Brain microvascular endothelial cell (primary cell): ENCODE measurements at regions not wholly inside any gene's neighbourhood (a gene's known extent, or its start where the extent isn't known, plus 50 kb on each side); places are given as distances from the start of the nearest gene placed in this dataset.
A peak's percentile ranks its signal among the peaks of the same experiment; 100 is the strongest.

Experiments
- DNase-seq: peaks from one replicate; pipeline ENCODE4 v3.0.0-alpha.2; 2020
- H3K27ac ChIP-seq: fragments of 250-450 bp; sonication (Bioruptor Pico); 2 replicates; pipeline ENCODE4 v1.5.1; 2020; ENCODE audit warnings: mild to moderate bottlenecking, moderate library complexity
- H3K27me3 ChIP-seq: fragments of 250-450 bp; sonication (Bioruptor Pico); replicated peaks from 2 replicates; pipeline ENCODE4 v1.5.1; 2020; ENCODE audit warnings: mild to moderate bottlenecking
- H3K36me3 ChIP-seq: fragments of 250-450 bp; sonication (Bioruptor Pico); replicated peaks from 2 replicates; pipeline ENCODE4 v1.5.1; 2020; ENCODE audit warnings: mild to moderate bottlenecking
- H3K4me3 ChIP-seq: 2 replicates; pipeline ENCODE4 v1.5.1; 2011; ENCODE audit warnings: low read depth, mild to moderate bottlenecking, control low read depth, low read length, moderate library complexity
- in situ Hi-C: cut with HindIII; loops from 2 replicates; pipeline ENCODE4 v1.10.0; 2017; ENCODE audit warnings: low sequenced_read_pairs, low pct_ligation_motif_present
- TF ChIP-seq, protein P1 (sequence below): IDR thresholded peaks from 2 replicates; pipeline ENCODE4 v1.5.1; 2011; ENCODE audit warnings: low read depth, mild to moderate bottlenecking, moderate library complexity, low read length, control low read depth, inconsistent platforms; ENCODE audit errors: missing control alignments

DNA sequence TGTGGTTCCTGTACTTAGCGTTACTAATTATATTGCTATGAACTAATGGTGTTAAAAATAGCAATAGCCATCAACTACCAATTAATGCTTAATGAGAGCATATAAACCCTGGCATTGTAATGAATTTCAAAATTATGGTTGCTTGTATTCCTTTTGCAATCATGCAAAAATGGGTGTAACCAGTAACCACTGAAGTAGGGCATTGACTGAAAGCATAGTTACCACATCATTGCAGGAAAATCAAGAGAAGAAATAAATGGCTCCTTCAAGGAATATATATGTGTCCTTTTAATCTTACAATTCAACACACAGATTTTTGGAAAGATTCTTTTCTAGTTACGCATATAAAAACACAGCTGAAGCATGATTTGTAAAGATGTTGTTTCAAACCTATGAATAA is 328.3 kb upstream of the AGTR1 start:
- Histone ChIP-seq H3K27ac (no peak overlapping the region), H3K27me3 (no peaks in the 10 kb centered on the region), H3K36me3 (no peaks in the 10 kb centered on the region), H3K4me3 (no peak overlapping the region)
- DNase-seq = no peak
- TF ChIP-seq, protein P1, sequence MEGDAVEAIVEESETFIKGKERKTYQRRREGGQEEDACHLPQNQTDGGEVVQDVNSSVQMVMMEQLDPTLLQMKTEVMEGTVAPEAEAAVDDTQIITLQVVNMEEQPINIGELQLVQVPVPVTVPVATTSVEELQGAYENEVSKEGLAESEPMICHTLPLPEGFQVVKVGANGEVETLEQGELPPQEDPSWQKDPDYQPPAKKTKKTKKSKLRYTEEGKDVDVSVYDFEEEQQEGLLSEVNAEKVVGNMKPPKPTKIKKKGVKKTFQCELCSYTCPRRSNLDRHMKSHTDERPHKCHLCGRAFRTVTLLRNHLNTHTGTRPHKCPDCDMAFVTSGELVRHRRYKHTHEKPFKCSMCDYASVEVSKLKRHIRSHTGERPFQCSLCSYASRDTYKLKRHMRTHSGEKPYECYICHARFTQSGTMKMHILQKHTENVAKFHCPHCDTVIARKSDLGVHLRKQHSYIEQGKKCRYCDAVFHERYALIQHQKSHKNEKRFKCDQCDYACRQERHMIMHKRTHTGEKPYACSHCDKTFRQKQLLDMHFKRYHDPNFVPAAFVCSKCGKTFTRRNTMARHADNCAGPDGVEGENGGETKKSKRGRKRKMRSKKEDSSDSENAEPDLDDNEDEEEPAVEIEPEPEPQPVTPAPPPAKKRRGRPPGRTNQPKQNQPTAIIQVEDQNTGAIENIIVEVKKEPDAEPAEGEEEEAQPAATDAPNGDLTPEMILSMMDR = no peak
- in situ Hi-C loops = no loop called here

DNA sequence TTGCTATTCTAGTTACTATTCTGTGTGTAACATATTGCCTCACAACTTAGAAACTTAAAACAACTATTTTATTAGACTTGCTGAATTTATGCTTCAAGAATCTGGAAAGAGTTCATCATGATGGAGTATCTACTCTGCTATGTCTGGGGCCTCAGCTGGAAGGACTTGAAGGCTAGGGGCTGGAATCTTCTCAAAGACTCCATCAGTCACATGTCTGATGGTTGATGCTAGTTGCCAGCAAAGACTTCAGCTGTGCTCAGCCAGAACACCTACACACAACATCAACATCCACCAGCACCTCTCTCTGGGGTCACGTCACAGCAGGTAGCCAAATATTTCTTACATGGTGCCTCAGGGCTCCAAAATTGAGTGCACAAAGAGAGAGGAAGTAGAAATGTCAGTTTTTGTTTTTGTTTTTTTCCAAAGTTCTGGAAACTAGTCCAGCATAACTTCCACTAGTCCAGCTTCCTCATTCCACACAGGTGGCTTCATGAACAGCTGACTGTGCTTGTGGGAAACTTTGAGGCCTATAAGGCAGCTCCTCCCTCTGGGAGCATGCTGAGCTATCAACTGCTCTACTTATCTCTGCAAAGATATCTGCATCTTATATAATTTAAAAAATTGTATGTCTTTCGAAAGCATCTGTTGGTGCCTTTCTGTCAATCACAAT is 325.4 kb upstream of the AGTR1 start:
- Histone ChIP-seq H3K27me3 (no peaks in the 10 kb centered on the region), H3K36me3 (no peaks in the 10 kb centered on the region), H3K4me3 (no peak overlapping the region), H3K27ac (no peak overlapping the region)
- no peak for DNase-seq
- TF ChIP-seq, protein P1 = no peak
- in situ Hi-C loops = no loop called here

DNA sequence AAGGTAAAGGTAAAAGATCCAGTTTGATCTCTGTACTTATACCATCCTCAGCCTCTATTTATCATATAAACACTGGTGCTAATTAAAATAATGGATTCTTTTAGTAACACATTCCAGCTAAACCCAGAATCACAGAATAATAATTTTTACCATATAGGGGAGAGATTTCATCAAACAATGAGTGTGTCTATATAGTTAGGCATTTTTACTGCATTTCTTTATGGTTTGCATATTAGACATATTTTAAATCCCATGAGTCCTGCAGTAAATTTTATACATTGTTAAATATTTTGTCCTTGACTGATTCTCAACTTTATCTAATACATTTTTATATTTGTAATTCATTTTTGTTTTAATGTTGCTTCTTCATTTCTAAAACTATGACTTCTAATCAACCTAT is 323.7 kb upstream of the AGTR1 start:
- TF ChIP-seq, protein P1 = no peak
- in situ Hi-C loops = no loop called here
- no peaks in the 10 kb centered on the region for H3K36me3 ChIP-seq
- no peak for DNase-seq
- H3K4me3 ChIP-seq = no peak overlapping the region
- H3K27me3 ChIP-seq = no peaks in the 10 kb centered on the region
- H3K27ac ChIP-seq = no peak overlapping the region

DNA sequence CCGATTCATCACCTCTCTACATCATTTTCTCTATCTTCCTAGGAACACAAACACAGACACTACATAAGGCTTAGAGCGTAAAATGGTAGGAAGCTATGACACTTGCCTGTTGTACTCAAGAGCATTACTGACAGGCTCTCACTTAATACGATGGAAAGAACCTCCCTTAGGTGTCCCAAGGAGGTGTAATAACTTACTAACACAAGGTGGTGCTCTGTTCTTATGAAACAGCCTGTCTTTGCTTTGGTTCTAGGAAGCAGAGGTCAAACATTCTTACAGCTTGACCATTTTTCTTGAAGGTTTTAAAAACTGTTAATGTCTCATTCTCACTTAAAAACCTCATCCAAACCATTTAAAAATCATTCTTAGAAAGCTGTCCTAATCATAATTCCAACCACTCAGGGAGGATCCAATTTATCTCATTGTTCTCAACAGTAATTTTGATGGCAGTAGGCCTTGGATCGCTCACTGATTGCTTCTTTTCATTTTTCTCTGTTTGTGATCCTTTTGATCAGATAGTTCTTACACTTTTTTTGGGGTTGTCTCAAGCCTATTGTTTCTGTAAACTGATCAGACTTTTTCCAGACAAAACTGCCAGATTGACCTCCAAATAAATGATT is 317.8 kb upstream of the AGTR1 start:
- TF ChIP-seq, protein P1 = peak; percentile 57
- peak; percentile 64 for DNase-seq
- Histone ChIP-seq H3K36me3 (no peaks in the 10 kb centered on the region), H3K27ac (no peak overlapping the region), H3K4me3 (no peak overlapping the region), H3K27me3 (no peaks in the 10 kb centered on the region)
- in situ Hi-C loops = no loop called here

DNA sequence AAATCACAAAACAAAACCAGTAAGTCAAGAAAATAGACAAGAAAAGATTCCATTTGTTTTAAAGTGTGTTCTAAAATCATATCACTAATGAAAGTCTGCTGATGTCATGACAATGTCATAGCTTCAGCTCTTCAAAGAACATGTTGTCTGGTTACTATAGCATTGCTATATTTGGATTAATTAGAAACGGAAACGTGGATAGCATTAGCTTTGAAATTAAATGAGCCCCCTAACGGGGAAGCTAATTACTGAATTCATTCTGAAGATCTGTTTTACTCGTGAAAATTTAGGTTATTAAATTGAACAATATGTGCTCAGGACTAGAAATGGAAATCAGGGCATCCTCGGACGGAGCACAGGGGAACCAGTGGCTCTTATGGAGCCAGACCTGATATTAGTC is 316.7 kb upstream of the AGTR1 start:
- Histone ChIP-seq H3K27ac (no peak overlapping the region), H3K27me3 (no peaks in the 10 kb centered on the region), H3K36me3 (no peaks in the 10 kb centered on the region), H3K4me3 (no peak overlapping the region)
- TF ChIP-seq, protein P1 = no peak
- no peak for DNase-seq
- in situ Hi-C loops = no loop called here
